MV-4-11 (cell line): ENCODE measurements at regions not wholly inside any gene's neighbourhood (a gene's known extent, or its start where the extent isn't known, plus 50 kb on each side); places are given as distances from the start of the nearest gene placed in this dataset.

Experiments used
- DNase-seq: peaks from one replicate; lab custom pipeline; 2025; lab: John Stamatoyannopoulos, UW

- no peak for DNase-seq
These were observed 64.4 kb upstream of the PTGFR start for GRCh38 chr1:78426408-78426807.

- peak; percentile 37 for DNase-seq
These were observed 63.3 kb upstream of the PTGFR start for GRCh38 chr1:78427506-78427905.

GRCh38 chr1:78432016-78432415, 58.8 kb upstream of the PTGFR start:
- DNase-seq: no peak

GRCh38 chr1:78434351-78434750, 56.4 kb upstream of the PTGFR start:
- DNase-seq: no peak

GRCh38 chr1:78436961-78437360, 53.8 kb upstream of the PTGFR start:
- no peak for DNase-seq

- DNase-seq: no peak
These were observed 53.4 kb upstream of the PTGFR start for GRCh38 chr1:78437396-78437795.

- no peak for DNase-seq
These were observed 52.8 kb upstream of the PTGFR start for GRCh38 chr1:78437941-78438340.

- DNase-seq: no peak
These were observed 50.4 kb upstream of the PTGFR start for GRCh38 chr1:78440381-78440793.
